ENCODE measurements at regions not wholly inside any gene's neighbourhood (a gene's known extent, or its start where the extent isn't known, plus 50 kb on each side); places are given as distances from the start of the nearest gene placed in this dataset.

DNA sequence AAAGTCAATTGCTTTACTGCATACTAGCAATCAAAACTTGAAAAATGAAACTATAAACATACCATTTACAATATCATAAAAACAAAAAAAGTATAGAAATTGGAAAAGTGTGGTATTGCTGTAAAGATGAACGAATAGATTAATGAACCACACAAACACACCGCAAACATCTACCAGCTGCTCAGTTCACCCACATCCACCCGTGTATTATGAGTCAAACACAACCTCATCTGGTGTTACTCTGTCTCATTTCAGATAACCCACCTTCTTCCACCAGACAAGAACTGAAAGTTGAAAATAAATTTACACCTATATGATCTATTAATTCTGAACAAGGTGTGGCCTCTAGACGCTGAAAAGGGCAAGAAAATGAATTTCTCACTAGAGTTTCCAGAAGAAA is 53.3 kb downstream of the BLID start:
- H3K9me3 ChIP-seq: no peaks in the 10 kb centered on the region
- H3K4me3 ChIP-seq: no peak overlapping the region
- H3K27me3 ChIP-seq (ENCODE audit: low read depth): peaks cover 7% of the 10 kb centered on the region
- no peaks in the 10 kb centered on the region for H3K4me1 ChIP-seq
- in situ Hi-C loops (cut with MboI; ENCODE audit: low sequenced_read_pairs): no loop called here
- H3K36me3 ChIP-seq (replicated peaks): no peaks in the 10 kb centered on the region
- no peak for DNase-seq (ENCODE audit: low spot score in 2 of 2)

DNA sequence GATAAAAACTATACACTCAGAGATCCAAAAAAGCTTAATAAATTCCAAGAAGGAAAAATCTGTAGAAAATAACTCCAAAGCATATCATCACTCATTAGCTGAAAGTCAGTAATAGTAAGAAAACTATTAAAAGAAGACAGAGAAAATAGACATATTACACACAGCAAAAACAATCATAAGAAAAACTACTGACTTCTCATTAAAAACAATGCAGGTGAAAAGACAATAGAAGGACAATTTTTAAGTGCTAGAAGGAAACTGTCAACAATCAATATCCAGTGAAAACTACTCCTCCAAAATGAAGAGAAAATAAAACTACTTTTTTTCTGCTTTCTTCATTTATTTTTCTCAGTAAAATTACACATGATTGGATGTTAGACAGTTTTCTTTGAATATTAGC is 56.5 kb downstream of the BLID start:
- DNase-seq (ENCODE audit: low spot score in 2 of 2): no peak
- no peaks in the 10 kb centered on the region for H3K4me1 ChIP-seq
- H3K9me3 ChIP-seq: no peaks in the 10 kb centered on the region
- in situ Hi-C loops (cut with MboI; ENCODE audit: low sequenced_read_pairs): no loop called here
- H3K4me3 ChIP-seq: no peak overlapping the region
- H3K27me3 ChIP-seq (ENCODE audit: low read depth): peaks cover 3% of the 10 kb centered on the region; the same call in 1 of the 2 replicates
- no peaks in the 10 kb centered on the region for H3K36me3 ChIP-seq (replicated peaks)

DNA sequence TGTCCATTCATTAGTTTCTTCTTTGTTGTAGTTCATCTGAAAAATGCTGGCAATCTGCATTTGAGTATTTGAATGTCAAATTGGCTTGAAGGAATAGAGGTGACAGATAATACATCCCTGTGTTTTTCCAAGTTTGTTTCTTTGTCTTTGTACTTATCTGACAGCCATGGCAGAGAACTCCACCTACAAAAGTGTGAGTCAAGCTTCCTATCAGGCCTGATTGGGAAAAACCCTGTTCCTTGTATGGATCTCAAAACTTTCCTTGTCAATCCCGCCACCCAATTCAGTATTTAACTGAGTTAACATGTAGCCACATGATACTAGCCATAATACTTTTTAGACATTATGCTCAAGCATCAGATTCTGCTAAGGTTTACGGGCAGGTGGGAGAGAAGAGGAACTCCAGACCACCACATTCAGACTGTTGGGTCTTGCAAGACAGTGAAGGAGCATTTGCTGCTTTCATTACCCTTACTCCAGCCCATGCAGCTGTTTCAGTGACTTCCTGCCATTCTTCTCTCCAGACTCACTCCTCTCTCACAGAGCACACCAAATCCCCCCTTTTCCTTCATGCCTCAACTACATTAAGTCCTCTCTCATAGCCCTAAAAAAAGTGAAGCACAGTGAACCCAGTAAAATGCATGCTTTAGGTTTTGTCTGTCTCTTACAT is 65.9 kb downstream of the BLID start:
- H3K4me3 ChIP-seq: no peak overlapping the region
- no peaks in the 10 kb centered on the region; the same call in 1 of the 2 replicates for H3K9me3 ChIP-seq
- in situ Hi-C loops (cut with MboI; ENCODE audit: low sequenced_read_pairs): no loop called here
- H3K4me1 ChIP-seq: no peaks in the 10 kb centered on the region
- H3K36me3 ChIP-seq (replicated peaks): no peaks in the 10 kb centered on the region
- peaks cover 3% of the 10 kb centered on the region; the same call in 1 of the 2 replicates for H3K27me3 ChIP-seq (ENCODE audit: low read depth)
- no peak for DNase-seq (ENCODE audit: low spot score in 2 of 2)

DNA sequence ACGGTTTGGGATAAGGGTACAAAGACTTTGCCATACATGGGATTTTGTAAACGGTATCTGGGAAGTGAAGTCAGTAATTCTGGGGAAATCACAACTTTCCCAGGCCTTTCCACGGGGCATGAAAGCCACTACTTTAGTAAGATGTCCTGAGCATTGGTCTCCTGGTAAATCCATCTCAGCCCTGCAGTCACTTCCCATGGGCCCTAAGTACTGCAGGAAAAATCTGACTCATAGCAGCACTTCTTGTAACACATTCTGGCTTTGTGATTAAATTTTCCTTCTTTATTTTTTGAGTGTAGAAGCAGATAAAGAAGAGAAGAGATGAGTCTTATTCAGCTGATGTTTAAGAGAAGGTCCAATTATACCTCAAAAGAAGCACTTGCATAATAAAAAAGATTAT is 67.6 kb downstream of the BLID start:
- Histone ChIP-seq H3K9me3 (no peaks in the 10 kb centered on the region; the same call in 1 of the 2 replicates), H3K36me3 (replicated peaks) (no peaks in the 10 kb centered on the region), H3K27me3 (ENCODE audit: low read depth) (peaks cover 10% of the 10 kb centered on the region), H3K4me3 (no peak overlapping the region), H3K4me1 (no peaks in the 10 kb centered on the region)
- DNase-seq (ENCODE audit: low spot score in 2 of 2): no peak
- in situ Hi-C loops (cut with MboI; ENCODE audit: low sequenced_read_pairs): no loop called here

DNA sequence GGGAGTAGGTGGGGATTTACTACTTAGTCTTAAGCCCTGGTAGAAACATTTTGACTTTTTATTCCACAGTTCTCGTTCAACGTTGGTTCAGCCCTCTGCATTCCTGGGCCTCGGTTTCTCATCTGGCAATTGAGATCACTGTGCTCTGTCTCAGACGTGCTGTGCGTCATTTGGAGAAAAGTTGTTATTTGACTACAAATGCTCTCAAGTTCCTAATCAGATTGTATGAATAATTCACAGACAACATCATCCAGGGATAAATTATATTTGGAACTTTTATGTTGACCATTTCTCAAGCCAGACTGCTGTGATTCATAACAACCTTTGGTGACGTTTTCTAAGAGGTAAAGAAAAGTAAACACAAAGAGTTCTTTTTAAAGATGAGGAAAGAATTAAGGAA is 69.2 kb downstream of the BLID start:
- Histone ChIP-seq H3K27me3 (ENCODE audit: low read depth) (peaks cover 24% of the 10 kb centered on the region), H3K4me1 (no peaks in the 10 kb centered on the region), H3K36me3 (replicated peaks) (no peaks in the 10 kb centered on the region), H3K4me3 (no peak overlapping the region), H3K9me3 (no peaks in the 10 kb centered on the region; the same call in 1 of the 2 replicates)
- no peak for DNase-seq (ENCODE audit: low spot score in 2 of 2)
- in situ Hi-C loops (cut with MboI; ENCODE audit: low sequenced_read_pairs): no loop called here

DNA sequence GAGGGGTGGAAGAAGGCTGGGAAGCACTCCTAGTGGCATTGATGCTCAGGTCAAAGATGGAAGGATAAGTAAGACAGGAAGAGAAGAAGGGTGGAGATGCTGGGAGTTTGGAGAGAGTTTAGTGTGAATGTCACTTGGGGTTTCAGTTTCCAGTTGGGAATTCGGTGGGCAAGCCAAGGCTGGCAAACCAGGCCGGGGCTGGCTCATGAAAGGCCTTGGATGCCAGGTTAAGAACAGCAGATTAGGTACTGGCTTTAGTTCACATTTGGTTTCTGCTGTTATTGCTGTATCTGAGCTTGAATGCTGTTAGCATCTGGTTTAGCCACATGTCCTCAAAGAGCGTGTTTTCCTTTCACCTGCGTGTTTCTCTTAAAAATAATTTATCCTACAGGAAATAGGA is 69.6 kb downstream of the BLID start:
- no peak for DNase-seq (ENCODE audit: low spot score in 2 of 2)
- Histone ChIP-seq H3K36me3 (replicated peaks) (no peaks in the 10 kb centered on the region), H3K9me3 (no peaks in the 10 kb centered on the region; the same call in 1 of the 2 replicates), H3K4me3 (no peak overlapping the region), H3K27me3 (ENCODE audit: low read depth) (peaks cover 26% of the 10 kb centered on the region), H3K4me1 (no peaks in the 10 kb centered on the region)
- in situ Hi-C loops (cut with MboI; ENCODE audit: low sequenced_read_pairs): no loop called here

DNA sequence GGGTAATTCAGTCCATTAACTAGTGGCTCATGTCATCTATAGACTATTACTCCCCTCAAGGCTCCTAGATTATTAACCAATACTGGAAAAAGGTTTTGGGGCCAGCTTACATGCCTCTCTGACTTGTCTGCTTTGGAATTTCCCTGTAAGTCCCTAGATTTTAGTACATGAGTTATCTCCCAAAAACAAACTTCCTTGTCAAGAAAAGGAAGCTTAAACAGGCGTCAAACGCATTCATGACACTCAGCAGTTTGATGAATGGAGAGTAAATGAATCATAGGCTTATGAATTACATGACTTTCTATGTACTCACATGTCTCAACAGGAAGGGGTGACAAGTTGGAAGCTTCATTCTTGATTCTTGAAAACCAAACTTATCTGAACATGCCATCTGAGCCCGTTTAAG is 70.8 kb downstream of the BLID start:
- no peak for DNase-seq (ENCODE audit: low spot score in 2 of 2)
- in situ Hi-C loops (cut with MboI; ENCODE audit: low sequenced_read_pairs): no loop called here
- Histone ChIP-seq H3K4me3 (no peak overlapping the region), H3K27me3 (ENCODE audit: low read depth) (peaks cover 29% of the 10 kb centered on the region), H3K36me3 (replicated peaks) (no peaks in the 10 kb centered on the region), H3K9me3 (no peaks in the 10 kb centered on the region; the same call in 1 of the 2 replicates), H3K4me1 (no peaks in the 10 kb centered on the region)

DNA sequence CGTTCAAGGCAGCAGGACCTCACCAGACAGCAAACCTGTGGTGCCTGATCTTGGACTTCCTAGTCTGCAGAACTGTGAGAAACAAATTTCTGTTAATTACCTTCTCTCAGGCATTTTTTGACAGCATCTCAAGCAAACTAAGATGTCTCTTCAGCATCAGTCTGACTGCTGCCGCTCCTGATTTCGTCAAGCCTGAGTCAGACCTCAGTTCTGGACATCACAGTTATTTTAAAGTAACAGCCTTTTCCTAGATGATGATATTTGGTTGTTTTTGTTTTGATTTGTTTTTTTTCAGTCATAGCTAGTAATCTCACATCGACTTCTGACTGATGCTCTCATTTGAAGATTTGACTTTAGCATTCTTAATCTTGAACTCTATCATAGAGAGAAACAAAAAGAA is 71.9 kb downstream of the BLID start:
- Histone ChIP-seq H3K4me3 (no peak overlapping the region), H3K4me1 (no peaks in the 10 kb centered on the region), H3K36me3 (replicated peaks) (no peaks in the 10 kb centered on the region), H3K27me3 (ENCODE audit: low read depth) (peaks cover 29% of the 10 kb centered on the region), H3K9me3 (no peaks in the 10 kb centered on the region; the same call in 1 of the 2 replicates)
- in situ Hi-C loops (cut with MboI; ENCODE audit: low sequenced_read_pairs): no loop called here
- DNase-seq (ENCODE audit: low spot score in 2 of 2): no peak

DNA sequence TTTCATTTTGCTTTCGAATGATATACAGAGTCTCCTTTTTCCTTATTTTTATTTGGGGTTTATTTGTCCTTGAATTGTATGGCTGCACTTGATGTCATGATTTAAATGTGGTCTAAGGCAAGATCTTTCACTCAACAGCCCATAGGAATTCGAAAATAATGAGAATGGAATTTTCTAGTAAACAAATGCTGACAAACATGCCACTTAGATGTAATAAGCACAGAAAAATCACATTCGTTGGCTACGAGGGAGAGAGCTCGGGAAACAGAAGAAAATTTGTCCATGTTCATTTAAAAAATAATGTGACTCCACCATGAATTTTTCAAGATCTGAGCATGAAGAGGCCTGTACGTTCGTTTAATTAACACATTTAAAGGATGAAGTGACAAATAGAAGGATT is 73.0 kb downstream of the BLID start:
- Histone ChIP-seq H3K9me3 (no peaks in the 10 kb centered on the region; the same call in 1 of the 2 replicates), H3K27me3 (ENCODE audit: low read depth) (peaks cover 29% of the 10 kb centered on the region), H3K4me1 (no peaks in the 10 kb centered on the region), H3K36me3 (replicated peaks) (no peaks in the 10 kb centered on the region), H3K4me3 (no peak overlapping the region)
- DNase-seq (ENCODE audit: low spot score in 2 of 2): no peak
- in situ Hi-C loops (cut with MboI; ENCODE audit: low sequenced_read_pairs): no loop called here

DNA sequence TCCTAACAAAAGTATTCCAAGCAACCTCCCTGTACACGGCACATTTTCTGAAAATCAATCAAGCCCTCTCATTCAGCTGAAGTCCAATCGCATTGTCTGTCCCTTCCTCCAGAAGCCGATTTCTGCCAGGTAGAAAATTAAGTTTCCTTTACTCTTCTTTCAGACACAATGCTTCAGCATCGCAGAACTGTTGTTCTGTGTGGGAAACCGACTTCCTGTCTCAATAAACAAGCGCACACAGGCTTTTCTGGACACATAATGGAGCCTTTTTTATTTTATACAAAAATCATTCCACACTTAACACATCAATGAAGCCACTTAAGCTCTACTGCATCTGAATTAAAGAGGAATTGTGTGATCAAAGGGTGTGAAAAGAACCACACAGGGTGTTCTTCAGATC is 75.6 kb downstream of the BLID start:
- in situ Hi-C loops (cut with MboI; ENCODE audit: low sequenced_read_pairs): no loop called here
- Histone ChIP-seq H3K9me3 (no peaks in the 10 kb centered on the region; the same call in 1 of the 2 replicates), H3K27me3 (ENCODE audit: low read depth) (peaks cover 36% of the 10 kb centered on the region), H3K36me3 (replicated peaks) (no peaks in the 10 kb centered on the region), H3K4me3 (no peak overlapping the region), H3K4me1 (no peaks in the 10 kb centered on the region)
- peak in 1 of 2 experiments; percentile 45 for DNase-seq (ENCODE audit: low spot score in 2 of 2)

DNA sequence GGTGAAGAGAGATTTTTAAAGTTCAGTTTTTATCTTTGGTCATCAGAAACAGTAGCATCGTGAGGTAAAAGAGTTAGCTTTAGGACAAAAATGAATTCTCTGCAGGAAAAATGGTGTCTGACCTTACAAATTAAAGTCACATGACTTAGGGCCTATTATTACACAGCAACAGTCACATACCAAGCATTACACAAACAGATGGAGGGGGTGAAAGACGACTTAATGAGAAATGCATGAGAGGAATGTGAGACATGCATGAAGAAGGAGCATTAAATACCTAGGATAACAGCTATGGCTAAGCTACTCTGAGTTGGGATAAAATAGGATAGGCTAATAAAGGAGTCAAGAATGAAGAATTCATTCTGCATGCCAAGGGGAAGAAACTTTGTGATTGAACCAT is 77.5 kb downstream of the BLID start:
- in situ Hi-C loops (cut with MboI; ENCODE audit: low sequenced_read_pairs): no loop called here
- peaks cover 29% of the 10 kb centered on the region for H3K27me3 ChIP-seq (ENCODE audit: low read depth)
- H3K36me3 ChIP-seq (replicated peaks): no peaks in the 10 kb centered on the region
- no peaks in the 10 kb centered on the region for H3K9me3 ChIP-seq
- no peak for DNase-seq (ENCODE audit: low spot score in 2 of 2)
- H3K4me1 ChIP-seq: no peaks in the 10 kb centered on the region
- H3K4me3 ChIP-seq: no peak overlapping the region

DNA sequence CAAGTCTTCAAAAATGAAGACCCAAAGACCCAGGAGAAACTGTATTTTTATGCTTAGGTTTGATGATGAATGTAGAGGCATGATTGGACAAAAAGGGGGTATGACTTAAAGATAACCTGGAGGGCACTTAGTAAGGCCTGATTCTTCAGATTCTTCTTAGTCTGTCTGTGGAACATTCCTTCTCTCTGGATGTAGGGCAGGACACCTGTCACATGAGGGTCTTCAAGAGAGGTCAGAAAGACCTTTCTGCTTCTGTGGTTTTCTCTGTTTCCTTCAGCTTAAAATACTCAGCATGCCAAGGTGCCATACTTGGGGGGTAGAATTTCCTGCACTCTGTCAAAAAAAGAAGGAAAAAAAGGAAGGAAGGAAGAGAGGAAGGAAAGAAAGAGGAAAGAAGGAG is 78.1 kb downstream of the BLID start:
- peaks cover 22% of the 10 kb centered on the region for H3K27me3 ChIP-seq (ENCODE audit: low read depth)
- H3K36me3 ChIP-seq (replicated peaks): no peaks in the 10 kb centered on the region
- H3K4me1 ChIP-seq: no peaks in the 10 kb centered on the region
- H3K9me3 ChIP-seq: no peaks in the 10 kb centered on the region
- no peak overlapping the region for H3K4me3 ChIP-seq
- DNase-seq (ENCODE audit: low spot score in 2 of 2): no peak
- in situ Hi-C loops (cut with MboI; ENCODE audit: low sequenced_read_pairs): no loop called here

DNA sequence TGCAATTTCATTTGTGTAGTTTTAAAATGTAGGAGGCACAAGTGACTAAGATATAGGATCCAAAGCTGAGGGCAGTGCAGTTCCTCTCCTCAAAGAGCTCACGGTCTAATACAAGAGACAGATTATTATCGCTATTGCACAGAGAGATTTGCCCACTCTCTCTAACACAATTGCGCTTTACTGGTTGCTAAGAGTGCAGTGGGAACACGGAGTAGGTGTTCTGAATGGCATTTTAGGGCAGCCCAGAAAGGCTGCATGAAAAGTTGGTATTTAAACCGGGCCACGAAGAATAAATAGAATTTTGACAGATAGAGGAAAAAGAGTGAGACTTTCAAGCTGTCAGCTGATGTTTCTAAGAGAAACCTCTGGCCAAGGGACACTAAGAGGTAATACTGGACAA is 79.5 kb downstream of the BLID start:
- no peaks in the 10 kb centered on the region for H3K9me3 ChIP-seq
- H3K4me1 ChIP-seq: no peaks in the 10 kb centered on the region
- H3K27me3 ChIP-seq (ENCODE audit: low read depth): peaks cover 12% of the 10 kb centered on the region
- H3K4me3 ChIP-seq: no peak overlapping the region
- no peaks in the 10 kb centered on the region for H3K36me3 ChIP-seq (replicated peaks)
- DNase-seq (ENCODE audit: low spot score in 2 of 2): no peak
- in situ Hi-C loops (cut with MboI; ENCODE audit: low sequenced_read_pairs): no loop called here

DNA sequence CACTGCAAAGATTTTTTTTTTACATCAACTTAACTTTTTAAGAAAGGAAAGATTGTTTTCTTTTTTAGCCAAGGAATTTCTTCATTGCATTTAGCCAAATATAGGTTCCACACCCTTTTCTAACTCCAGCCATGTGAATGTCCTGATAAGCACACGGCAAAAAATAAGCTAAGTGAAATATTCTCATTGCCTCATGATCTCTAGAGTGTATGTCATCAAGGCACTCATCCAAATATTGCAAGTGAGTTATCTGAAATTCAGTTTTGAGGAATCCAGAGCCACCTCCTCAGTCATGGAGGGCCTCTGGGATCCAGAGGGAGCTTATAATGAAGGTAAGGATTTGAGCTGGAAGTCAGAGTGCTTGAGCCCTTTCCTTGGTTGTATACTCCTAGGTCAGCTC is 80.0 kb downstream of the BLID start:
- no peak overlapping the region for H3K4me3 ChIP-seq
- H3K36me3 ChIP-seq (replicated peaks): no peaks in the 10 kb centered on the region
- H3K27me3 ChIP-seq (ENCODE audit: low read depth): peaks cover 8% of the 10 kb centered on the region
- no peaks in the 10 kb centered on the region for H3K9me3 ChIP-seq
- no peak for DNase-seq (ENCODE audit: low spot score in 2 of 2)
- in situ Hi-C loops (cut with MboI; ENCODE audit: low sequenced_read_pairs): no loop called here
- no peaks in the 10 kb centered on the region for H3K4me1 ChIP-seq

DNA sequence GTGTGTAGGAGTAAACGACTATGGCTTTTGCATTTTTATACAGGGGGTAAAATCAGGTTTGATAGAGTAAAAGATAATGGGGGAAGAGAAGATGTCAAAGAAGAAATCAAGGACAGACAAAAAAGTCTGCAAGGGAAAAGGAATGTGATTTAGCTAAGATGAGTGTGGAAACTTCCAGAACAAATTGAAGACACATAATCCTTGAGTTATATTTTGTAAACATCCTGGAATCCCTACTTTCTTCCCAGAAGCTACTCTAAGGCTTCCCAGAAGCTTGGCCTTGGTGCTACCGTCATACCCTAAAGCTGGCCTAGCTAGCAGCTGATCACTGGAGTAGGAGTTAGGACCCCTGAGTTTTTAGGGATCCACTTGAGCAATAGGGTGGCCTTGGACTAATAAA is 82.4 kb downstream of the BLID start:
- H3K36me3 ChIP-seq (replicated peaks): no peaks in the 10 kb centered on the region
- in situ Hi-C loops (cut with MboI; ENCODE audit: low sequenced_read_pairs): no loop called here
- DNase-seq (ENCODE audit: low spot score in 2 of 2): no peak
- no peak overlapping the region for H3K4me3 ChIP-seq
- H3K27me3 ChIP-seq (ENCODE audit: low read depth): peaks cover 8% of the 10 kb centered on the region
- no peaks in the 10 kb centered on the region for H3K9me3 ChIP-seq
- H3K4me1 ChIP-seq: no peaks in the 10 kb centered on the region
